A673 (cell line): ENCODE measurements at regions not wholly inside any gene's neighbourhood (a gene's known extent, or its start where the extent isn't known, plus 50 kb on each side); places are given as distances from the start of the nearest gene placed in this dataset.

Source experiments
- BruUV-seq: library from RNA; stranded (reverse); fragments of 400-500 nt; replicated peaks from 2 replicates; lab custom pipeline; 2021; lab: Mats Ljungman, UMichigan
- CTCF ChIA-PET: fragments of 300-600 bp; sonication (Branson Sonifier 250); formaldehyde crosslinking; loops from one replicate; lab custom pipeline; 2022; ENCODE audit warnings: antibody characterized with exemption; lab: Charles Lee
- POLR2A ChIA-PET: fragments of 300-600 bp; sonication (Branson Sonifier 250); formaldehyde crosslinking; loops from one replicate; lab custom pipeline; 2022; ENCODE audit warnings: antibody characterized with exemption; ENCODE audit not compliant: low non-redundant PET; lab: Charles Lee
- DNase-seq: peaks from one replicate; pipeline ENCODE4 v3.0.0-alpha.2; 2015; ENCODE audit warnings: low spot score
- H3K27ac ChIP-seq: fragments of 200-600 bp; sonication (generic); 2 replicates; pipeline ENCODE4 v1.5.1; 2016; ENCODE audit warnings: mixed run types, low read depth, mild to moderate bottlenecking, mixed read lengths, antibody characterized with exemption, low read length; ENCODE audit not compliant: poor library complexity, severe bottlenecking
- H3K27me3 ChIP-seq: fragments of 200-600 bp; sonication (generic); replicated peaks from 2 replicates; pipeline ENCODE4 v1.6.1; 2017; ENCODE audit warnings: mixed run types, low read depth, mild to moderate bottlenecking, mixed read lengths, antibody characterized with exemption, low read length; ENCODE audit not compliant: insufficient read depth, poor library complexity
- H3K36me3 ChIP-seq: fragments of 200-600 bp; sonication (generic); 2 replicates; pipeline ENCODE4 v1.6.1; 2016; ENCODE audit warnings: mixed run types, mild to moderate bottlenecking, mixed read lengths, antibody characterized with exemption, low read length; ENCODE audit not compliant: insufficient read depth, poor library complexity, severe bottlenecking
- H3K4me1 ChIP-seq: fragments of 200-600 bp; sonication (generic); 2 replicates; pipeline ENCODE4 v1.6.1; 2017; ENCODE audit warnings: mixed run types, mild to moderate bottlenecking, mixed read lengths, antibody characterized with exemption, low read length; ENCODE audit not compliant: insufficient read depth, poor library complexity, severe bottlenecking
- H3K4me3 ChIP-seq: fragments of 200-600 bp; sonication (generic); 2 replicates; pipeline ENCODE4 v1.5.1; 2016; ENCODE audit warnings: low read depth, mixed run types, mild to moderate bottlenecking, mixed read lengths, low read length; ENCODE audit not compliant: poor library complexity, severe bottlenecking
- H3K9me3 ChIP-seq: fragments of 200-600 bp; sonication (generic); 2 replicates; pipeline ENCODE4 v1.6.1; 2016; ENCODE audit warnings: mixed run types, low read depth, mild to moderate bottlenecking, mixed read lengths, antibody characterized with exemption, low read length; ENCODE audit not compliant: poor library complexity, severe bottlenecking
- CTCF ChIP-seq: fragments of 300-800, 200-600 bp; sonication (generic); conservative IDR thresholded peaks from 2 replicates; pipeline ENCODE4 v1.5.1; 2017; ENCODE audit warnings: low read depth, mild to moderate bottlenecking, antibody characterized with exemption, low read length, moderate library complexity, mixed read lengths
- EZH2 ChIP-seq: fragments of 200-600 bp; sonication (generic); IDR thresholded peaks from 2 replicates; pipeline ENCODE4 v1.6.1; 2017; ENCODE audit warnings: borderline replicate concordance, low read depth, mild to moderate bottlenecking, mixed read lengths, antibody characterized with exemption, low read length; ENCODE audit not compliant: poor library complexity, severe bottlenecking
- intact Hi-C: fragments of 100-400 bp; cut with micrococcal nuclease; formaldehyde crosslinking; loops from one replicate; pipeline ENCODE4 v1.10.0; 2022; ENCODE audit not compliant: unreplicated experiment

GRCh38 chr2:4002841-4003403 lies 299.5 kb downstream of the DCDC2C start:
- Histone ChIP-seq H3K9me3 (no peaks in the 10 kb centered on the region), H3K4me3 (no peak overlapping the region), H3K36me3 (no peaks in the 10 kb centered on the region), H3K27me3 (no peaks in the 10 kb centered on the region), H3K4me1 (no peaks in the 10 kb centered on the region), H3K27ac (no peak overlapping the region)
- no TSS peak for BruUV-seq
- TF ChIP-seq EZH2, result no peak
- TF ChIP-seq CTCF, result no peak
- intact Hi-C loops, result no loop called here
- CTCF ChIA-PET, result no interaction called here
- POLR2A ChIA-PET, result no interaction called here
- DNase-seq, result no peak

DNA sequence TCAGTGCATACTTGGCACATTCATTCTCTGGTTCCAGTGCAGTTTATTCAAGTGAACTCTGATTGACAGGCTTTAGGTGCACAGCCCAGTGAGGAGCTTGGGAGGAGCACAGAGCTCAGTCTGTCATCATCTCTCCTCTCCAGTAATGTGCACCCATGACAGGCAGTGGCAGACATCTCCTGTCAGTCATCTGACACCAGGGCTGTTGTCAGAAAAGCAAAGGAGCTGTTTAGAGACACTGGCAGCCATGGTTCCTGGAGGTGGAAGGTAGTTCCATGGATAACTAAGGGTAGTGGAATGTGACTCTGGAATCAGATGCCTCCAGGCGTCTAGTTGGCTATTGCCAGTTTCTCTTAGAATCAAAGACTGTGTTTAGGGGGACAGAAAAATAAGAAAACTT lies 308.8 kb downstream of the DCDC2C start:
- Histone ChIP-seq H3K27ac (no peak overlapping the region), H3K27me3 (no peaks in the 10 kb centered on the region), H3K4me3 (no peak overlapping the region), H3K9me3 (no peaks in the 10 kb centered on the region), H3K4me1 (no peaks in the 10 kb centered on the region), H3K36me3 (no peaks in the 10 kb centered on the region)
- TF ChIP-seq EZH2 (no peak), CTCF (no peak)
- DNase-seq, result no peak
- intact Hi-C loops, result no loop called here
- ChIA-PET CTCF (no interaction called here), POLR2A (interaction anchor here (0.6 kb wide), 1 partner anchor 164 kb away, joined by 3 read pairs; no protein-coding TSS in a partner anchor)
- no TSS peak for BruUV-seq

- POLR2A ChIA-PET, result no interaction called here
- DNase-seq, result no peak
- Histone ChIP-seq H3K27me3 (no peaks in the 10 kb centered on the region), H3K9me3 (no peaks in the 10 kb centered on the region), H3K27ac (no peak overlapping the region), H3K4me1 (peaks cover 9% of the 10 kb centered on the region), H3K36me3 (no peaks in the 10 kb centered on the region), H3K4me3 (no peak overlapping the region)
- CTCF ChIA-PET, result no interaction called here
- BruUV-seq, result no TSS peak
- TF ChIP-seq EZH2, result no peak
- TF ChIP-seq CTCF, result no peak
- intact Hi-C loops, result no loop called here
Observed at GRCh38 chr2:4018535-4018934, 315.2 kb downstream of the DCDC2C start.
